LoVo (cell line): ENCODE measurements at regions not wholly inside any gene's neighbourhood (a gene's known extent, or its start where the extent isn't known, plus 50 kb on each side); places are given as distances from the start of the nearest gene placed in this dataset.
"Not testable (repeated sequence)": the region's sequence is repeated elsewhere in the genome, so short reads cannot be mapped to it uniquely, and the experiment has no call there.

Experiments used
- DNase-seq: peaks from one replicate; pipeline ENCODE4 v3.0.0-alpha.2; 2016; ENCODE audit warnings: low spot score

GRCh38 chr18:59848002-59848401, 51.8 kb upstream of the PMAIP1 start:
- no peak for DNase-seq

- not testable (repeated sequence) for DNase-seq
These were observed 52.3 kb upstream of the PMAIP1 start for GRCh38 chr18:59847491-59847846.

GRCh38 chr18:59846814-59847490, 52.8 kb upstream of the PMAIP1 start:
- DNase-seq: peak; percentile 52

- no peak for DNase-seq
These were observed 56.8 kb upstream of the PMAIP1 start for GRCh38 chr18:59842947-59843346.

- no peak for DNase-seq
These were observed 59.7 kb upstream of the PMAIP1 start for GRCh38 chr18:59839931-59840685.

GRCh38 chr18:59839246-59839645, 60.5 kb upstream of the PMAIP1 start:
- DNase-seq: no peak

GRCh38 chr18:59837586-59837985, 62.2 kb upstream of the PMAIP1 start:
- peak; percentile 74 for DNase-seq

- no peak for DNase-seq
These were observed 64.0 kb upstream of the PMAIP1 start for GRCh38 chr18:59835605-59836379.

GRCh38 chr18:59834267-59834666, 65.5 kb upstream of the PMAIP1 start:
- DNase-seq: no peak

GRCh38 chr18:59833785-59834184, 66.0 kb upstream of the PMAIP1 start:
- no peak for DNase-seq

GRCh38 chr18:59823596-59824195, 76.1 kb upstream of the PMAIP1 start:
- peak; percentile 41 for DNase-seq

- DNase-seq: no peak
These were observed 76.9 kb upstream of the PMAIP1 start for GRCh38 chr18:59822612-59823550.

- no peak for DNase-seq
These were observed 77.8 kb upstream of the PMAIP1 start for GRCh38 chr18:59821983-59822382.

GRCh38 chr18:59820663-59821062, 79.1 kb upstream of the PMAIP1 start:
- no peak for DNase-seq

- no peak for DNase-seq
These were observed 81.0 kb upstream of the PMAIP1 start for GRCh38 chr18:59818769-59819168.

- DNase-seq: no peak
These were observed 84.9 kb upstream of the PMAIP1 start for GRCh38 chr18:59814891-59815290.

GRCh38 chr18:59813942-59814341, 85.9 kb upstream of the PMAIP1 start:
- no peak for DNase-seq

GRCh38 chr18:59810735-59811520, 88.9 kb upstream of the PMAIP1 start:
- DNase-seq: no peak

- DNase-seq: no peak
These were observed 89.6 kb upstream of the PMAIP1 start for GRCh38 chr18:59810183-59810582.

GRCh38 chr18:59802031-59802430, 97.8 kb upstream of the PMAIP1 start:
- DNase-seq: no peak

- DNase-seq: no peak
These were observed 98.2 kb upstream of the PMAIP1 start for GRCh38 chr18:59801576-59801975.
